ENCODE measurements at regions not wholly inside any gene's neighbourhood (a gene's known extent, or its start where the extent isn't known, plus 50 kb on each side); places are given as distances from the start of the nearest gene placed in this dataset.

DNA sequence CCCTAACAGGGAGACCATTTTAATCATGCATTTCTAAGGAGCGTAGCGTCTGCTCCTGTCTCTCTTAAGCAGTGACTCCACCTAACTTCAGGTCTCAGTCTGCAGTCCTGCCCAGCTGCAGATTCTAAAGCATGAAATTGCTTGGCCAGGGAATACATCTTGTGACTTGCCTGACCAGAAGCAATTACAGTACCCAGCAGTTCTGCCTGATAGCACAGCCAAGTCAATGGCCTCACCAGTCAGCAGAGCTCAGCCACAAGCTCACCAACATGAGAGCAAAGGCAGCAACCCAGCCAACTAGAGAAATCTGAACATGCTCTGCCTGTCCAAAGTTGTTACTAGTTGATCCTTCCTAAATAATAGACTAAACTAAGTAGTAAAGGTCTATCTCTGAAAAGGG is 2011.9 kb upstream of the PCDH10 start:
- TF ChIP-seq, protein P1, sequence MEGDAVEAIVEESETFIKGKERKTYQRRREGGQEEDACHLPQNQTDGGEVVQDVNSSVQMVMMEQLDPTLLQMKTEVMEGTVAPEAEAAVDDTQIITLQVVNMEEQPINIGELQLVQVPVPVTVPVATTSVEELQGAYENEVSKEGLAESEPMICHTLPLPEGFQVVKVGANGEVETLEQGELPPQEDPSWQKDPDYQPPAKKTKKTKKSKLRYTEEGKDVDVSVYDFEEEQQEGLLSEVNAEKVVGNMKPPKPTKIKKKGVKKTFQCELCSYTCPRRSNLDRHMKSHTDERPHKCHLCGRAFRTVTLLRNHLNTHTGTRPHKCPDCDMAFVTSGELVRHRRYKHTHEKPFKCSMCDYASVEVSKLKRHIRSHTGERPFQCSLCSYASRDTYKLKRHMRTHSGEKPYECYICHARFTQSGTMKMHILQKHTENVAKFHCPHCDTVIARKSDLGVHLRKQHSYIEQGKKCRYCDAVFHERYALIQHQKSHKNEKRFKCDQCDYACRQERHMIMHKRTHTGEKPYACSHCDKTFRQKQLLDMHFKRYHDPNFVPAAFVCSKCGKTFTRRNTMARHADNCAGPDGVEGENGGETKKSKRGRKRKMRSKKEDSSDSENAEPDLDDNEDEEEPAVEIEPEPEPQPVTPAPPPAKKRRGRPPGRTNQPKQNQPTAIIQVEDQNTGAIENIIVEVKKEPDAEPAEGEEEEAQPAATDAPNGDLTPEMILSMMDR (IDR thresholded peaks at IDR 0.05), result no peak
- TF ChIP-seq POLR2A (IDR thresholded peaks at IDR 0.05), result no peak
